SK-N-SH (cell line): ENCODE measurements at regions not wholly inside any gene's neighbourhood (a gene's known extent, or its start where the extent isn't known, plus 50 kb on each side); places are given as distances from the start of the nearest gene placed in this dataset.
A peak's percentile ranks its signal among the peaks of the same experiment; 100 is the strongest.

Experiments used
- CTCF ChIA-PET: fragments of 300-600, 350-600 bp; formaldehyde crosslinking; extraction: SDS; loops from one replicate; lab custom pipeline; 2021; lab: Yijun Ruan, JAX
- POLR2A ChIA-PET: fragments of 350-600 bp; sonication (Branson Sonifier 250); formaldehyde crosslinking; extraction: SDS; loops from one replicate; lab custom pipeline; 2020; ENCODE audit warnings: antibody characterized with exemption, inconsistent platforms; lab: Yijun Ruan, JAX
- DNase-seq: peaks from one replicate; pipeline ENCODE4 v3.0.0; 2012
- H2AFZ ChIP-seq: fragments of 200-600 bp; sonication (generic); 2 replicates; pipeline ENCODE4 v1.8.1; 2016; ENCODE audit warnings: antibody characterized with exemption, mild to moderate bottlenecking, low read depth
- H3F3A ChIP-seq: fragments of 200-600 bp; sonication (generic); replicated peaks from 2 replicates; pipeline ENCODE3; 2016; ENCODE audit warnings: antibody characterized with exemption, mild to moderate bottlenecking; ENCODE audit not compliant: insufficient read depth
- H3K27ac ChIP-seq, 2 experiments: fragments of 200-500 bp in 1 of 2; fragments of 200-600 bp in 1 of 2; sonication (Bioruptor generic) in 1 of 2; sonication (generic), shearing (Covaris generic) in 1 of 2; 2 replicates each; pipeline versions ENCODE4 v1.5.1 to v1.6.1; 2014 to 2016; ENCODE audit warnings: low read depth in 2 of 2, inconsistent platforms in 1 of 2, low read length in 1 of 2, mild to moderate bottlenecking in 1 of 2, mixed read lengths in 1 of 2
- H3K27me3 ChIP-seq: fragments of 200-600 bp; sonication (generic), shearing (Covaris generic); 2 replicates; pipeline ENCODE4 v1.6.1; 2016; ENCODE audit warnings: mixed run types; ENCODE audit not compliant: insufficient read depth
- H3K36me3 ChIP-seq, 2 experiments: fragments of 200-500 bp in 1 of 2; fragments of 200-600 bp in 1 of 2; sonication (Bioruptor generic) in 1 of 2; sonication (generic) in 1 of 2; replicated peaks in 1 of 2; 2 replicates each; pipeline versions ENCODE3 to v1.5.1; 2014 to 2016; ENCODE audit warnings: low read length in 1 of 2, mild to moderate bottlenecking in 1 of 2; ENCODE audit not compliant: insufficient read depth in 2 of 2, control insufficient read depth in 1 of 2
- H3K4me1 ChIP-seq, 2 experiments: fragments of 200-500 bp in 1 of 2; fragments of 200-600 bp in 1 of 2; sonication (Bioruptor generic) in 1 of 2; sonication (generic), shearing (Covaris generic) in 1 of 2; 2 replicates each; pipeline versions ENCODE4 v1.5.1 to v1.6.1; 2014 to 2016; ENCODE audit warnings: low read depth in 1 of 2, low read length in 1 of 2, mixed run types in 1 of 2; ENCODE audit not compliant: insufficient read depth in 2 of 2, control insufficient read depth in 1 of 2
- H3K4me2 ChIP-seq: fragments of 200-600 bp; sonication (generic), shearing (Covaris generic); 2 replicates; pipeline ENCODE4 v1.6.1; 2017; ENCODE audit warnings: mixed run types
- H3K4me3 ChIP-seq, 2 experiments: fragments of 200-500 bp in 1 of 2; fragments of 200-600 bp in 1 of 2; sonication (Bioruptor generic) in 1 of 2; sonication (generic), shearing (Covaris generic) in 1 of 2; 2 replicates each; pipeline versions ENCODE4 v1.5.1 to v1.8.1; 2014 to 2016; ENCODE audit warnings: low read depth in 2 of 2, inconsistent platforms in 1 of 2, low read length in 1 of 2, mild to moderate bottlenecking in 1 of 2, mixed read lengths in 1 of 2, moderate library complexity in 1 of 2
- H3K79me2 ChIP-seq: fragments of 200-600 bp; sonication (generic); 2 replicates; pipeline ENCODE4 v1.8.1; 2017; ENCODE audit warnings: mild to moderate bottlenecking; ENCODE audit not compliant: insufficient read depth
- H3K9ac ChIP-seq: fragments of 200-600 bp; sonication (generic); 2 replicates; pipeline ENCODE4 v1.6.1; 2017; ENCODE audit warnings: mixed run types
- H3K9me2 ChIP-seq: fragments of 200-600 bp; sonication (generic); 2 replicates; pipeline ENCODE4 v1.6.1; 2017; ENCODE audit warnings: mixed run types
- H3K9me3 ChIP-seq: fragments of 200-600 bp; sonication (generic); 2 replicates; pipeline ENCODE4 v1.6.1; 2017; ENCODE audit warnings: mixed run types, mild to moderate bottlenecking, moderate library complexity
- H4K20me1 ChIP-seq: fragments of 200-600 bp; sonication (generic); 2 replicates; pipeline ENCODE4 v1.6.1; 2017; ENCODE audit warnings: mild to moderate bottlenecking, mixed run types; ENCODE audit not compliant: insufficient read depth
- CTCF ChIP-seq: fragments of 200-600 bp; sonication (generic); IDR thresholded peaks from 2 replicates; pipeline ENCODE4 v1.6.1; 2017; ENCODE audit warnings: antibody characterized with exemption, mild to moderate bottlenecking, moderate library complexity
- ELF1 ChIP-seq: IDR thresholded peaks from 2 replicates; pipeline ENCODE4 v1.4.0; 2012
- EP300 ChIP-seq, 2 experiments: IDR thresholded peaks; 2 replicates each; pipeline versions ENCODE4 v1.4.0 to v1.6.1; 2012; ENCODE audit warnings: borderline replicate concordance in 1 of 2, low read depth in 1 of 2, low read length in 1 of 2
- FOSL2 ChIP-seq: IDR thresholded peaks from 2 replicates; pipeline ENCODE4 v1.4.0; 2012; ENCODE audit warnings: low read depth, mild to moderate bottlenecking, moderate library complexity, borderline replicate concordance
- FOXJ3 ChIP-seq: sonication (generic); formaldehyde crosslinking; IDR thresholded peaks from 2 replicates; pipeline ENCODE4 v1.5.1; 2020; ENCODE audit warnings: mild to moderate bottlenecking, missing genetic modification reagents
- MXI1 ChIP-seq: IDR thresholded peaks from 2 replicates; pipeline ENCODE4 v1.6.1; 2012; ENCODE audit warnings: mild to moderate bottlenecking, low read depth, low read length, improper control_type of control experiment
- RAD21 ChIP-seq: IDR thresholded peaks from 2 replicates; pipeline ENCODE4 v1.6.1; 2012; ENCODE audit warnings: mild to moderate bottlenecking, low read length
- RCOR1 ChIP-seq: fragments of 150-350 bp; IDR thresholded peaks from 2 replicates; pipeline ENCODE4 v1.6.1; 2017; ENCODE audit warnings: antibody characterized with exemption, low read length
- SMC3 ChIP-seq: IDR thresholded peaks from 2 replicates; pipeline ENCODE4 v1.6.1; 2012; ENCODE audit warnings: low read depth, low read length, improper control_type of control experiment
- TEAD4 ChIP-seq: IDR thresholded peaks from 2 replicates; pipeline ENCODE4 v1.4.0; 2012; ENCODE audit warnings: mild to moderate bottlenecking, borderline replicate concordance; ENCODE audit not compliant: insufficient read depth
- USF2 ChIP-seq: fragments of 150-350 bp; IDR thresholded peaks from 2 replicates; pipeline ENCODE4 v1.6.1; 2017; ENCODE audit warnings: antibody characterized with exemption, low read length, low read depth, borderline replicate concordance
- WGBS: methylation state at CpG from one replicate; pipeline ENCODE4 v1.1.6; 2017; ENCODE audit warnings: low lambda C conversion rate; 5-methylcytosine and 5-hydroxymethylcytosine counted together
- TF ChIP-seq, protein P1 (sequence below): IDR thresholded peaks from 2 replicates; pipeline ENCODE4 v1.4.0; 2012; ENCODE audit warnings: low read depth, borderline replicate concordance
- TF ChIP-seq, protein P2 (sequence below): fragments of 150-350 bp; IDR thresholded peaks from 2 replicates; pipeline ENCODE4 v1.6.1; 2016; ENCODE audit warnings: mild to moderate bottlenecking, low read depth, low read length

DNA sequence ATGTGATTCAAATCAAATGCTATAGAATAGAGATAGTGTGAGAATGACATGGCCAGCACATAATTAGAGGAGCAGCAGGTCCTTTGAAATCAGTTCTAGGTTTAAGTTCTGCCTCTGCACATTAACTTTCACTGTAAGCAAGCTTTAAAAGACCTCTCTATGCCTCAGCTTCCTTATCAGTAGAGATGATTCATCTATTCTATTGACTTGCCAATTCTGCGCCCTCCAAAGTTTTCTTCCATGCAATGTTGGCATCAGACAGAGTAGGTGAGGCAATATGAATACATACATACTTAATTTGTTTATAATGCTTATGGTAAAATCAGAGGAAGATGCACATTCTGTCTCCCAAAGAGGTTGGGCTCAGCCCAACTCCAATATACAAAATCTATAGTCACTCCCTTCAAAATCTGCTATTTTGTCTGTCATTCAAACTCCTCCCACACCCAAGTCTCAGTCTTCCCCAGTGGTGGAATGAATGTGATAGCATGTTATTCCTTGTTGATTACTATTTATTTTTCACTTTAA lies 525.5 kb downstream of the RFC3 start:
- peaks cover 0 to 12% of the 10 kb centered on the region in 2 experiments; a peak in 2 of 4 replicates for H3K4me1 ChIP-seq
- no peak for TF ChIP-seq ELF1
- no peak for TF ChIP-seq CTCF
- TF ChIP-seq, protein P1, sequence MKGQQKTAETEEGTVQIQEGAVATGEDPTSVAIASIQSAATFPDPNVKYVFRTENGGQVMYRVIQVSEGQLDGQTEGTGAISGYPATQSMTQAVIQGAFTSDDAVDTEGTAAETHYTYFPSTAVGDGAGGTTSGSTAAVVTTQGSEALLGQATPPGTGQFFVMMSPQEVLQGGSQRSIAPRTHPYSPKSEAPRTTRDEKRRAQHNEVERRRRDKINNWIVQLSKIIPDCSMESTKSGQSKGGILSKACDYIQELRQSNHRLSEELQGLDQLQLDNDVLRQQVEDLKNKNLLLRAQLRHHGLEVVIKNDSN, result no peak
- no peak for TF ChIP-seq SMC3
- no peak for TF ChIP-seq USF2
- no peak for TF ChIP-seq MXI1
- no peak overlapping the region for H2AFZ ChIP-seq
- no peaks in the 10 kb centered on the region for H3K9me2 ChIP-seq
- 100% methylated on average over 1 of the region's 1 CpG for WGBS
- no peaks in the 10 kb centered on the region for H3K9me3 ChIP-seq
- no peak overlapping the region; a peak in 1 of 4 replicates for H3K27ac ChIP-seq
- no peaks in the 10 kb centered on the region for H3K27me3 ChIP-seq
- POLR2A ChIA-PET, result no interaction called here
- H3K79me2 ChIP-seq, result no peaks in the 10 kb centered on the region
- no peak for DNase-seq
- no peak overlapping the region for H3K4me3 ChIP-seq
- CTCF ChIA-PET, result no interaction called here
- H3F3A ChIP-seq, result peaks cover 1% of the 10 kb centered on the region
- no peaks in the 10 kb centered on the region for H3K36me3 ChIP-seq
- H3K9ac ChIP-seq, result no peak overlapping the region
- no peaks in the 10 kb centered on the region for H4K20me1 ChIP-seq
- H3K4me2 ChIP-seq, result no peak overlapping the region

GRCh38 chr13:34344816-34345215 lies 526.9 kb downstream of the RFC3 start:
- peaks cover 4 to 15% of the 10 kb centered on the region in 2 experiments; a peak in 2 of 4 replicates for H3K4me1 ChIP-seq
- H4K20me1 ChIP-seq, result no peaks in the 10 kb centered on the region
- no peak overlapping the region for H3K4me2 ChIP-seq
- H3F3A ChIP-seq, result peaks cover 12% of the 10 kb centered on the region
- ChIA-PET CTCF (interaction anchor here (0.6 to 1.6 kb wide), 4 partner anchors 10 to 1676 kb away, joined by 3 to 6 read pairs (median 4); no protein-coding TSS in a partner anchor), POLR2A (no interaction called here)
- 77% methylated on average over 4 of the region's 4 CpGs for WGBS
- TF ChIP-seq RAD21 (no peak), USF2 (no peak), FOSL2 (no peak), EP300 (IDR thresholded peaks at IDR 0.05; ENCODE audit: borderline replicate concordance in 1 of 2, low read depth in 1 of 2, low read length in 1 of 2) (no peak), RCOR1 (no peak), TEAD4 (no peak), FOXJ3 (CRISPR knock-in tag) (no peak), CTCF (no peak)
- TF ChIP-seq, protein P2, sequence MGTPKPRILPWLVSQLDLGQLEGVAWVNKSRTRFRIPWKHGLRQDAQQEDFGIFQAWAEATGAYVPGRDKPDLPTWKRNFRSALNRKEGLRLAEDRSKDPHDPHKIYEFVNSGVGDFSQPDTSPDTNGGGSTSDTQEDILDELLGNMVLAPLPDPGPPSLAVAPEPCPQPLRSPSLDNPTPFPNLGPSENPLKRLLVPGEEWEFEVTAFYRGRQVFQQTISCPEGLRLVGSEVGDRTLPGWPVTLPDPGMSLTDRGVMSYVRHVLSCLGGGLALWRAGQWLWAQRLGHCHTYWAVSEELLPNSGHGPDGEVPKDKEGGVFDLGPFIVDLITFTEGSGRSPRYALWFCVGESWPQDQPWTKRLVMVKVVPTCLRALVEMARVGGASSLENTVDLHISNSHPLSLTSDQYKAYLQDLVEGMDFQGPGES, result no peak
- H3K9ac ChIP-seq, result no peak overlapping the region
- H3K9me2 ChIP-seq, result no peaks in the 10 kb centered on the region
- H3K36me3 ChIP-seq, result no peaks in the 10 kb centered on the region
- no peak overlapping the region for H3K4me3 ChIP-seq
- DNase-seq, result no peak
- no peak overlapping the region for H2AFZ ChIP-seq
- no peaks in the 10 kb centered on the region for H3K27me3 ChIP-seq
- no peaks in the 10 kb centered on the region for H3K9me3 ChIP-seq
- H3K79me2 ChIP-seq, result no peaks in the 10 kb centered on the region
- peak overlapping the region in 1 of 2 experiments; percentile 74; a peak in 2 of 4 replicates for H3K27ac ChIP-seq
